ENCODE measurements at regions not wholly inside any gene's neighbourhood (a gene's known extent, or its start where the extent isn't known, plus 50 kb on each side); places are given as distances from the start of the nearest gene placed in this dataset.

DNA sequence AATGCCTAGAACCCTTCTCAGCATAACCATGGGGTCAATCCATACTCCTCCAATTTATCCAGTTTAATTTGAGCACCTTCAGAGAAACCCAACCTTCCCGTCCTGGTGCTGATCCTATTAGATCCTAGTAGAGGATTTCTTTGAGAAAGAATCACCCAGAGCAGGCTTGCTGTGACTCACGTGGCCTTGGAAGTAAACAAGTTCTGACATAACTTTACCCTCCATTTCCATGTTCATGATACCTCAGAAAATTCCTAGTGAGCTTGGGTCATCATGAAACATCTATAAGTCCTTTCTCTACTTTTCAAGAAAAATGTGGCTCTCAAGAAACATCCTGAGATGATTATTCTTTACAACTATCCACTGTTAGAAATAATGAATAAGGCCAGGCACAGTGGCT is 71.7 kb downstream of the PRLHR start:
- no TSS peak for BruUV-seq (replicated peaks)
- no peak overlapping the region for H3K27ac Mint-ChIP-seq (ENCODE audit: unreplicated experiment)
- peaks cover 26% of the 10 kb centered on the region for H3K27me3 Mint-ChIP-seq (ENCODE audit: unreplicated experiment)
- intact Hi-C loops (cut with micrococcal nuclease; ENCODE audit: unreplicated experiment), result no loop called here
- H3K4me1 Mint-ChIP-seq (ENCODE audit: low read depth, unreplicated experiment), result no peaks in the 10 kb centered on the region
- no peaks in the 10 kb centered on the region for H3K36me3 Mint-ChIP-seq (ENCODE audit: insufficient read depth, unreplicated experiment)
- H3K9me3 Mint-ChIP-seq (ENCODE audit: low read depth, unreplicated experiment), result peaks cover 3% of the 10 kb centered on the region
- TF ChIP-seq, protein P1, sequence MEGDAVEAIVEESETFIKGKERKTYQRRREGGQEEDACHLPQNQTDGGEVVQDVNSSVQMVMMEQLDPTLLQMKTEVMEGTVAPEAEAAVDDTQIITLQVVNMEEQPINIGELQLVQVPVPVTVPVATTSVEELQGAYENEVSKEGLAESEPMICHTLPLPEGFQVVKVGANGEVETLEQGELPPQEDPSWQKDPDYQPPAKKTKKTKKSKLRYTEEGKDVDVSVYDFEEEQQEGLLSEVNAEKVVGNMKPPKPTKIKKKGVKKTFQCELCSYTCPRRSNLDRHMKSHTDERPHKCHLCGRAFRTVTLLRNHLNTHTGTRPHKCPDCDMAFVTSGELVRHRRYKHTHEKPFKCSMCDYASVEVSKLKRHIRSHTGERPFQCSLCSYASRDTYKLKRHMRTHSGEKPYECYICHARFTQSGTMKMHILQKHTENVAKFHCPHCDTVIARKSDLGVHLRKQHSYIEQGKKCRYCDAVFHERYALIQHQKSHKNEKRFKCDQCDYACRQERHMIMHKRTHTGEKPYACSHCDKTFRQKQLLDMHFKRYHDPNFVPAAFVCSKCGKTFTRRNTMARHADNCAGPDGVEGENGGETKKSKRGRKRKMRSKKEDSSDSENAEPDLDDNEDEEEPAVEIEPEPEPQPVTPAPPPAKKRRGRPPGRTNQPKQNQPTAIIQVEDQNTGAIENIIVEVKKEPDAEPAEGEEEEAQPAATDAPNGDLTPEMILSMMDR (IDR thresholded peaks at IDR 0.05; ENCODE audit: unreplicated experiment), result no peak
- no peak overlapping the region for H3K4me3 Mint-ChIP-seq (ENCODE audit: low read depth, unreplicated experiment)
- no peak for DNase-seq
- CTCF ChIA-PET, result no interaction called here

DNA sequence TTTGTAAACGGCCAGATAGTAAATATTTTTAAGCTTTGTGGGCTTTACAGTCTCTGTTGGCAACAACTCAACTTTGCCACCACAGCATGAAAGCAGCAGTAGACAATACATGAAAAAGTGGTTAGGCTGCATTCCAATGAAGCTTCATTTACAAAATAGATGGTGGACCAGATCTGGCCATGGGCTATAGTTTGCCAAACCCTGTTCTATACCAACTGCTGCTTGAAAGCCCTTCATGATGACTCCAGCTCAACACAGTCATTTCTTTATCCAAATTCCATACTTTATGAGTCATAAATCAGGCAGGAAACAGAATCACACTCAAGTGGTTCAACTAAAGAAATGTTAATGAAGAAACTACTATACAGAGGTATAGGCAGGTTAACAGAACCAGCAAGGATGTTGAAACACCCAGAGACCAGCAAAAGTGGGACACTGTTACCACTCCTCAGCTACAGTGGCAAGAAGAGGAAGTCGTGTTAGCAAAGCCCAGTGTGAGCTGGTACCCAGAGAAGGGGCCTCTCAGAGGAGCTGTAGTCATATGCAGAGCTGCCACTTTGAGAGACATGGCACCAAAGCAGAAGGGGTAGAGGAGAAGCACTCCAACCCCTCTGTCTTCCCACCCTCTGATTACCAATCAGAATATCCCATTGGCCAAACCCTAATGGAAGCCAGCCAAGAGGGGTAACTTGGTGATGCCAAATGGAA is 72.5 kb downstream of the PRLHR start:
- Mint-ChIP-seq H3K27me3 (ENCODE audit: unreplicated experiment) (peaks cover 26% of the 10 kb centered on the region), H3K4me3 (ENCODE audit: low read depth, unreplicated experiment) (no peak overlapping the region), H3K4me1 (ENCODE audit: low read depth, unreplicated experiment) (no peaks in the 10 kb centered on the region), H3K36me3 (ENCODE audit: insufficient read depth, unreplicated experiment) (no peaks in the 10 kb centered on the region), H3K9me3 (ENCODE audit: low read depth, unreplicated experiment) (peaks cover 3% of the 10 kb centered on the region), H3K27ac (ENCODE audit: unreplicated experiment) (no peak overlapping the region)
- no peak for DNase-seq
- intact Hi-C loops (cut with micrococcal nuclease; ENCODE audit: unreplicated experiment), result no loop called here
- TF ChIP-seq, protein P1 (IDR thresholded peaks at IDR 0.05; ENCODE audit: unreplicated experiment), result no peak
- CTCF ChIA-PET, result interaction anchor here (0.7 kb wide), 1 partner anchor 21 kb away, joined by 3 read pairs; no protein-coding TSS in a partner anchor
- no TSS peak for BruUV-seq (replicated peaks)

DNA sequence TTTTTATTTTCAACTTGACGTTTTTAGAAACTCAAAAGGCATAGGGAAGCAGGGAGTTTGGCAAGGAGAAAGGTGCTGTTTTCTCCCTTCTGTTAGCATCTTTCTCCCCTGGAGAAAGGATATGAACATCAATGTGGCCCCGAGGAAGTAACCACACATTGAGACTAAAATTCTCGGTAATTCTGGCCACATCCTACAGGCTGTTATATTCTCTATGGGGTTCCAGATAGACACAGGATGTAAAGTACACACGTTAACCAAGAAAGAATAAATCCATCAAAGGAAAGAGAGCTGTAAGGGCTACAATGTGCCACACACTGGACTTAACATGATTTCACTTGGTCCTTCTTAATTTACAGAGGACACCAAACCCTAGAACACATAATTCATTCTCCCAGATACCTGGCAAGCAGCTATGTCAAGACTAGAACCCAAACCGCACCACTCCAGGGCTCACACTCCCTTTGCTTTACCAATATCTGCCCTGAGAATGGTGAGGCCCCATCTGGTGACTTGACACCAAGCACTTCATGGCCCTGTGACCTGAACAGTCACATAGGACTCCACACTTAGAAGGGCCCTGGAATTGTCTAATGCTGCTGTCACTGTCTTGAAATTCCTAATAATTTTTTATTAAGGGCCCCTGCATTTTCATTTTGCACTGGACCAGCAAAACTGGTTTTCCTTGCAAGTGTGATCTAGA is 73.9 kb downstream of the PRLHR start:
- Mint-ChIP-seq H3K27me3 (ENCODE audit: unreplicated experiment) (peaks cover 17% of the 10 kb centered on the region), H3K4me1 (ENCODE audit: low read depth, unreplicated experiment) (no peaks in the 10 kb centered on the region), H3K36me3 (ENCODE audit: insufficient read depth, unreplicated experiment) (no peaks in the 10 kb centered on the region), H3K4me3 (ENCODE audit: low read depth, unreplicated experiment) (no peak overlapping the region), H3K27ac (ENCODE audit: unreplicated experiment) (no peak overlapping the region), H3K9me3 (ENCODE audit: low read depth, unreplicated experiment) (peaks cover 3% of the 10 kb centered on the region)
- DNase-seq, result no peak
- TF ChIP-seq, protein P1 (IDR thresholded peaks at IDR 0.05; ENCODE audit: unreplicated experiment), result no peak
- CTCF ChIA-PET, result no interaction called here
- no TSS peak for BruUV-seq (replicated peaks)
- intact Hi-C loops (cut with micrococcal nuclease; ENCODE audit: unreplicated experiment), result no loop called here

DNA sequence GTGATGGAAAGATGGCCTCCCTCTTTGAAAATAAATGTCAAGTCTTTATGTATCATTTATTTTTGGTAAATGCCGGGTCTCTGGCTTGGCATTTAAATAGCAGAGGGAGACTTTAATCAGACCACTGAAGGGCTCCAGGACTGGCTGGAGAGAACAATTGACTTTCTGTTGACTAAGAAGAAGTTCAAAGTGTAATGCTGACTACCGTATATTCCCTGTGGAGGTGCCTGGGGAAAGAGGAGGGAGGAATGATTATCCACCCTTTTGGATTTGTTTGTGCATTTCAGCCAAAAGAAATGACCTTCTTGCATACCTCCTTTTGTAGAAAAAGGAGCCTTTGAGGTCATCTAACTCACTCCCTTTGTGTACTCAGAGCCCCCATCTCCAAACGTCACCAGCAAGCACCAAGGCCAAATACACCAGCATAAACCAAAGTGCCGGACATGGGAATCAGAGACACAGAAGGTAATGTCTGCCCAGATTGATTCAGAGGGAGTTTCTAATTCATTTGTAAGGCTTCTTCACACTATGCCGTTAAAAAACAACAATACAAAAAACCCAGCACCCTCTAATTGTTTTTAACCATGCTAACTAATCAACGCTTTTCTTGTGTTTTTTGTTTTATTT is 75.2 kb downstream of the PRLHR start:
- no peaks in the 10 kb centered on the region for H3K9me3 Mint-ChIP-seq (ENCODE audit: low read depth, unreplicated experiment)
- H3K4me3 Mint-ChIP-seq (ENCODE audit: low read depth, unreplicated experiment), result no peak overlapping the region
- intact Hi-C loops (cut with micrococcal nuclease; ENCODE audit: unreplicated experiment), result no loop called here
- H3K4me1 Mint-ChIP-seq (ENCODE audit: low read depth, unreplicated experiment), result no peaks in the 10 kb centered on the region
- TF ChIP-seq, protein P1 (IDR thresholded peaks at IDR 0.05; ENCODE audit: unreplicated experiment), result no peak
- H3K27me3 Mint-ChIP-seq (ENCODE audit: unreplicated experiment), result peaks cover 12% of the 10 kb centered on the region
- CTCF ChIA-PET, result no interaction called here
- DNase-seq, result no peak
- H3K36me3 Mint-ChIP-seq (ENCODE audit: insufficient read depth, unreplicated experiment), result no peaks in the 10 kb centered on the region
- H3K27ac Mint-ChIP-seq (ENCODE audit: unreplicated experiment), result no peak overlapping the region
- no TSS peak for BruUV-seq (replicated peaks)

All from Calu3 (cell line).